ENCODE measurements at regions not wholly inside any gene's neighbourhood (a gene's known extent, or its start where the extent isn't known, plus 50 kb on each side); places are given as distances from the start of the nearest gene placed in this dataset.

DNA sequence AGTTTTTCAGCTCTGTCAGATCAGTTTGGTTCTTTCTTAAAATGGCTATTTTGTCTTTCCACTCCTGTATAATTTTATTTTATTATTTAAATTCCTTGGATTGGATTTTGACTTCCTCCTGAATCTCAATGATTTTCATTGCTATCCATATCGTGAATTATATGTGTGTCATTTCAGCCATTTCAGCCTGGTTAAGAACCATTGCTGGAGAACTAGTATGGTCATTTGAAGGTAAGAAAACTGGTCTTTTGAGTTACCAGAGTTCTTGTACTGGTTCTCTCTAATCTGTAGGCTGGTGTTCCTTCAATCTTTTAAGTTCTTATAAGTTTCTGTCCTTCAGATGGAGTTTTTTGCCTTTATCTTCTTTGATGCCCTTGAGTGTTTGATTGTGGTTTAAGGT is 815.5 kb downstream of the KLHL13 start:
- DNase-seq (no peak), ATAC-seq (ENCODE audit: low FRiP score in 2 of 2) (no peak)
- TF ChIP-seq, protein P1, sequence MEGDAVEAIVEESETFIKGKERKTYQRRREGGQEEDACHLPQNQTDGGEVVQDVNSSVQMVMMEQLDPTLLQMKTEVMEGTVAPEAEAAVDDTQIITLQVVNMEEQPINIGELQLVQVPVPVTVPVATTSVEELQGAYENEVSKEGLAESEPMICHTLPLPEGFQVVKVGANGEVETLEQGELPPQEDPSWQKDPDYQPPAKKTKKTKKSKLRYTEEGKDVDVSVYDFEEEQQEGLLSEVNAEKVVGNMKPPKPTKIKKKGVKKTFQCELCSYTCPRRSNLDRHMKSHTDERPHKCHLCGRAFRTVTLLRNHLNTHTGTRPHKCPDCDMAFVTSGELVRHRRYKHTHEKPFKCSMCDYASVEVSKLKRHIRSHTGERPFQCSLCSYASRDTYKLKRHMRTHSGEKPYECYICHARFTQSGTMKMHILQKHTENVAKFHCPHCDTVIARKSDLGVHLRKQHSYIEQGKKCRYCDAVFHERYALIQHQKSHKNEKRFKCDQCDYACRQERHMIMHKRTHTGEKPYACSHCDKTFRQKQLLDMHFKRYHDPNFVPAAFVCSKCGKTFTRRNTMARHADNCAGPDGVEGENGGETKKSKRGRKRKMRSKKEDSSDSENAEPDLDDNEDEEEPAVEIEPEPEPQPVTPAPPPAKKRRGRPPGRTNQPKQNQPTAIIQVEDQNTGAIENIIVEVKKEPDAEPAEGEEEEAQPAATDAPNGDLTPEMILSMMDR (IDR thresholded peaks at IDR 0.05) = no peak
- no peak for TF ChIP-seq POLR2AphosphoS5 (IDR thresholded peaks at IDR 0.05)
- no peak for TF ChIP-seq POLR2A (IDR thresholded peaks at IDR 0.05)
- TF ChIP-seq EP300 (IDR thresholded peaks at IDR 0.05) = no peak
- 92 to 100% methylated on average over 1 of the region's 1 CpG for WGBS, 2 donors
- H3K4me1 ChIP-seq = no peaks in the 10 kb centered on the region
- no peaks in the 10 kb centered on the region for H3K36me3 ChIP-seq
- peaks cover 0 to 4% (median 0%) of the 10 kb centered on the region in 4 donors for H3K9me3 ChIP-seq
- no peaks in the 10 kb centered on the region for H3K27me3 ChIP-seq
- no peak overlapping the region for H3K4me3 ChIP-seq
- H3K27ac ChIP-seq = no peak overlapping the region

DNA sequence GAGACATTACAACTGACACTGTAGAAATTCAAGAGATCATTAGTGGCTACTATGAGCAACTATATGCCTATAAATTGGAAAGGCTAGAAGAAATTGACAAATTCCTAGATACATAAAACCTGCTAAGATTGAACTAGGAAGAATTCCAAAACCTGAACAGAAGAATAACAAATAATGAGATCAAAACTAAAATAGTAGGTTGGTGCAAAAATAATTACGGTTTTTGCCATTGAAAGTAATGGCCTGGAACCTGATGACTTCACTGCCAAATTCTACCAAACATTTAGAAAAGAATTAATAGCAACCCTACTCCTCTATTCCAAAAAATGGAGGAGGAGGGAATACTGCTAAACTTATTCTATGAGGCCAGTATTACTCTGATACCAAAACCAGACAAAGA is 824.9 kb downstream of the KLHL13 start:
- DNase-seq (no peak), ATAC-seq (ENCODE audit: low FRiP score in 2 of 2) (no peak)
- Histone ChIP-seq H3K27me3 (no peaks in the 10 kb centered on the region), H3K4me3 (no peak overlapping the region), H3K27ac (no peak overlapping the region), H3K4me1 (no peaks in the 10 kb centered on the region), H3K9me3 (no peaks in the 10 kb centered on the region), H3K36me3 (no peaks in the 10 kb centered on the region)
- 56 to 75% methylated on average over 1 of the region's 1 CpG for WGBS, 2 donors
- TF ChIP-seq, protein P1 (IDR thresholded peaks at IDR 0.05) = no peak
- no peak for TF ChIP-seq POLR2A (IDR thresholded peaks at IDR 0.05)
- no peak for TF ChIP-seq POLR2AphosphoS5 (IDR thresholded peaks at IDR 0.05)
- no peak for TF ChIP-seq EP300 (IDR thresholded peaks at IDR 0.05)

DNA sequence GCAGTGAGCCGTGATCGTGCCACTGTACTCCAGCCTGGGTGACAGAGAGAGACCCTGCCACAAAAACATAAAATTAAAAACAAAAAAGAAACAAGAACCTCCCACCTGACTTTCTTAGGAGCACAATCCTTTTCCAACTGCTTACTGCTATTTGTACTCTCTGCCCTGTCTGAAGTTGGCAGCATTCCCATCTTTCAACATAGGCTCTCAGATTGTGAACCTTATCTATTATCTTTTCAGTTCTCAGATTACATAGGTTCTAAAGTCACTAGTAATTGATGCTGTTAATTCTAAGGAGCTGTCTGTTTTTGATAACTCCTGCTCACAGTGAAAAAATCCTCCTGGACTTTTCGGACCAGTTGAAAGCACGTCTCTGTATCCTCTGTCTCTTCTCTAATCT is 812.2 kb upstream of the CT83 start:
- no peaks in the 10 kb centered on the region for H3K4me1 ChIP-seq
- DNase-seq (no peak), ATAC-seq (ENCODE audit: low FRiP score in 2 of 2) (no peak)
- WGBS, 2 donors = 54 to 58% methylated on average over 3 to 4 of the region's 4 CpGs
- no peaks in the 10 kb centered on the region for H3K27me3 ChIP-seq
- H3K4me3 ChIP-seq = no peak overlapping the region
- no peaks in the 10 kb centered on the region for H3K36me3 ChIP-seq
- no peak overlapping the region for H3K27ac ChIP-seq
- H3K9me3 ChIP-seq = no peaks in the 10 kb centered on the region
- TF ChIP-seq POLR2AphosphoS5 (IDR thresholded peaks at IDR 0.05) (no peak), EP300 (IDR thresholded peaks at IDR 0.05) (no peak), POLR2A (IDR thresholded peaks at IDR 0.05) (no peak)
- TF ChIP-seq, protein P1 (IDR thresholded peaks at IDR 0.05) = no peak

Small RNA genes in the stretch of these regions (small RNA-seq; reads per million reads assigned to genes)
- gene AC005002.2 = 0 reads per million in 4 donors

Measured in upper lobe of left lung (tissue), 6 donors.